ENCODE measurements at regions not wholly inside any gene's neighbourhood (a gene's known extent, or its start where the extent isn't known, plus 50 kb on each side); places are given as distances from the start of the nearest gene placed in this dataset.
"Not testable (repeated sequence)": the region's sequence is repeated elsewhere in the genome, so short reads cannot be mapped to it uniquely, and the experiment has no call there.

DNA sequence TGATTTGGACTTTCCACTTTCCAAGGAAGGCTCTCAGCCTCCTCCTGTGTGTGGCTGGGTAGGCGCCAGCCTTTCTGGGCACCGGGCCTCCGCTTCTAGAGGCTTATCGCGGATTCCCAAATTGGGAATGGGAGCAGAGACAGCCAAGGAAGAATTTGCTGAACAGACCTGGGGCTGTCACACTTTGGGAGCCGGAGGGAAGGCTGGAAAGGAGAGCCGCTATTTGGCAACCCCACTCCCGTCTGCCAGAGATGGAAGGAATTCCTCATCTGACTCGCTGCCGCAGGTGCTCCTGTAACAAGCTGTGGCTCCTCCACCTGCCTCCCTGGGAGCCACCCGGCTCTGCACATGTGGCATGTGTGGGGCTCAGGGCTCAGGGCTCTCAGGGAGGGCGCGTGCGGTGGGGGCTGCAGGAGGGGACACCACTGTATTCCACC lies 50.8 kb upstream of the ECHDC3 start:
- no peak for DNase-seq

DNA sequence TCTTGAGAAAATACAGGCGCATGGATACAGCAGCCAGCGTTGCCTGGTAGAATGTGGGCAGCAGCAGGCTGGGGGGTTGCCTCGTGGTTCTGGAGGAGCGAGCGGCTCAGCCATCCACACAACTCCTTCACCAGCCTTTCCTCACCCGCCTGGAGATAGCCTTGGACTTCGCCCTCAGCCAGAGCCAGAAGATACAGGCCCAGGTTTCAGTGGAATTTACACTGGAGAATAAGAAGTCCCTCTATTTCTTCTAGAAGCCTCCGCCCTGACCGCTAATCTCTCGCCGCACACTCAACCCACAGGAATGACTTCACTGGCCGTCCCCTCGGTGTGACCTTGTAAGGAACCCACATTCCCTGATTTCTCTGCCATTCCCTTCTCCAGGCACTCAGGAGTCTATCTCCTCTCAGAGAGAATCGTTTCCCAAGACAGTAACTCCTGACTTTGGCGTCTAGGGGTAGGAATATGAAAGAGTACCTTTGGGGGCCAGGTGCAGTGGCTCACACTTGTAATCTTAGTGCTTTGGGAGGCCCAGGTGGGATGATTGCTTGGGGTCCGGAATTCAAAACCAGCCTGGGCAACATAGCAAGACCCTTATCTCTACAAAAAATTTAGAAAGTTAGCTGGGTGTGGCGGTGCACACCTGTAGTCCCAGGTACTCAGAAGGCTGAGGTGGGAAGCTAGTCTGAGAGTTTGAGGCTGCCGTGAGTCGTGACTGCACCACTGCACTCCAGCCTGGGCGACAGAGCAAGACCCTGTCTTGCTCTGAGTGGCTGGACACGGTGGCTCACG lies 52.0 kb upstream of the ECHDC3 start:
- no peak for DNase-seq

DNA sequence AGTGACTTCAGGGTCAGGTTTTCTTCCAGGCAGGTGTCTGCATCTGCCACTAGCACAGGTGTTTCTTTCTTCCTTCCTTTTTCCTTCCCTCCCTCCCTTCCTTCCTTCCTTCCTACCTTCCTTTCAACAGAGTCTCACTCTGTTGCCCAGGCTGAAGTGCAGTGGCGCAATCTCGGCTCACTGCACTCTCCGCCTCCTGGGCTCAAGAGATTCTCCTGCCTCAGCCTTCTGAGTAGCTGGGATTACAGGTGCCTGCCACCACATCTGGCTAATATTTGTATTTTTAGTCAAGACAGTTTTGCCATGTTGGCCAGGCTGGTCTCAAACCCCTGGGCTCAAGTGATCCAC lies 53.8 kb upstream of the ECHDC3 start:
- not testable (repeated sequence) for DNase-seq

DNA sequence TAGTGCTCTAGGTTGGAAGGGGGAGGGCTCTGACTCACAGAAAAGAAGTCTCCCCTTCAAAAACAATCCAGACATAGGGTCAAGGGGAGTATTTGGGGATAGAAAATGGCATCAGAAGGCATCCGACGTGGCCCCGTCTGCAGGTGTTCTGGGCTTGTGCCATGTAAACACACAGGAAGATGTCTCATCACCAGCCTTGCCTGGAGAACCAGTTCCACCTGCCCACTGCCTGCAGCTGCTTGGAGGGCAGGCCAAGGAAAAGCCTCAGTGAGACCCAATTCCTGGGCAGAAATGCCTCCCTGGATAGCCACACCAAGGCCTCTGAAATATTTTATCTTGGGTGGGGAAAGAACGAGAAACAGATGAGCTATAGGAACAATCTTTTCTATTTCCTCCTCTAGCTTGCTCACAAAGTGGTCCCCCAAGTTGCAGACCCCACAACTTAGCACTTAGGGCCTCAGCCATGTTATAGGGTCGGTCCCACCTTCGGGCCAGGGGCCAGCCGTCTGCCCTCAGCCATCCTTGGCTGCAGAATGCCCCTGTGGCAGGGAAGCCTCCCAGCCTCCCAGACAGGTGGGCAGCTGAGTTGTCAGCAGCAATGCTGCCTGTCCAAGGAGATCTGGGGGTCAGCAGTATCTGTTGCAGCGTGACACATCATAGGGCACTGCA lies 54.3 kb upstream of the ECHDC3 start:
- DNase-seq: no peak

DNA sequence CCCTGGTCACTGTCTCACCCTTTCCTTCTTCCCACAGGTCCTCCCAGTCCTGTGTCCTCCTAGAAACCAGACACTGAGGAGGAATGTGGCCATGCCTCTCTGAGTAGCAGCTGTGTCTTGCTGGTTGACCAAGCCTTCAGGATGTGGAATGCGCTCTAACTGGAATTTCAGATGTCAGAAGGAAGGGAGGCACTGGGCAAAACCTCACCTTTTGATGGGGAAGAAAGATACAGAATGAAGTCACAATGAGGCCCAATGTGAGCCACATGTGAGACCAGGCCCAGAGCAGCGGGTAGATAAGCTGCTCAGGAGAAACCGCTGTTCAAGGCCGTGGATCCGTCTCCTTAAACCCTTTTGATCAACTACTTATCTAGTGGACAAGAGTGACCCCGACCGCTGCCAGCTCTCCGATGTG lies 54.8 kb upstream of the ECHDC3 start:
- DNase-seq: no peak

DNA sequence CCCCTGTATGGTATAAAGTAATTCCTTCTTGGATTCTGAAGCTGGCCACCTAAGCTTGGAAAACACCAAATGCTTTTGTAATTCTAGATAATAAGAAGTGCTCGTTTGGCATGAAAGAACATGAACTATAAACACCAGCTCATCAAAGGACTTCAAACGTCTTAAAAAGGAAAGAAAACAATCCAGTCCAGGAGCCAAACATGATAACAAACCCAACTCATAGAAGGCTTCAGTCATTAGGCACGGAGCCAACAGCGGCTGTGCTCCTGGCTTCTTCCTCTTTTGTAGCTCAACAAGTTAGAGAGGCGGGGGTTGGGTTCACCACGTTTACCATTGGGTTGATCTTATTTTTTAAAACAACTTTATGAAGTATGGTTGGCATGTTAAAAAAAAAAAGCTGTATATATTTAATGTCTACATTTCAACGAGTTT lies 56.4 kb upstream of the ECHDC3 start:
- DNase-seq: peak; percentile 30

DNA sequence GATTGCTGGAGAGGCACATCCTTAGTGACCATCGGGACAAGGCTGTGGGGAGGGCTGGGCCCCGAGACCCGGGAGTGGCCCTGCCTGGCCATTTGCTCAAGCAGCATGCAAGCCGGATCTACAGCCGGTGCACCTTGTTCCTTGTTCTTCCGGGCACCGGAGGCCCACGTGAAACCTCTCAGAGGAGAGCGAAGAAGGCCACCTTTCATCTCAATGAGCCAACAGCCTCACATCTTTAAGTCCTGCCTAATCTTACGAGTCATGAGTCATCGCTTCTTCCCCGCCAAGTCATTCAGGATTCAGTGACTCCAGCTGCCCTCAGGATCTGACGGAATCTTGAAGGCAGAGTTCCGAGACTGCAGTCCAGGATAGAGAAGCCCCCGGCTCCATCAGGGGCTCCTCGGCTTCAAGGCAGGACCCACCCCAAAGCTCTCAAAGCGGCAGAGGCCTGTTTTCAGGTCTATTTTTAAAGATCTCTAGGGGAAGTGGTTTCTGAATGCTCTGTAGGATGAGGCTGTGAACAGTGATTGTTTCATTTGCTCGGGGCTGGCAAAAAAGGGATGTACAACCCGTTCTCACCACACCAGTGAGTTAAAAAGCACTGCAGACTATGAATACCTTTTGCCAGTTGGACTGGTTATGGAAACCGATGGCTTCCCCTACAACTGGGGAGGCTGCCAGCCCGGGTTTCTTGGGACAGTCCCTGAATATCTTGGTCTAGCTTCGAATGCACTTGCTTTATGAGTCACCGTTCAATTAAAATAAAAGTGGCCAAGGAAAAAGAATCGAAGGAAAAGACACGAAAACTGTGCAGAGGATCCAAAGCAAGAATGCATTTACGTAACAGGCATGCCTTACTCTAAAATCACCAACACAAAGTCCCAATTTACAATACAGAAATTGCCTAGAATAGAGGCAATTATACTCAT lies 57.2 kb upstream of the ECHDC3 start:
- peak; percentile 50 for DNase-seq

DNA sequence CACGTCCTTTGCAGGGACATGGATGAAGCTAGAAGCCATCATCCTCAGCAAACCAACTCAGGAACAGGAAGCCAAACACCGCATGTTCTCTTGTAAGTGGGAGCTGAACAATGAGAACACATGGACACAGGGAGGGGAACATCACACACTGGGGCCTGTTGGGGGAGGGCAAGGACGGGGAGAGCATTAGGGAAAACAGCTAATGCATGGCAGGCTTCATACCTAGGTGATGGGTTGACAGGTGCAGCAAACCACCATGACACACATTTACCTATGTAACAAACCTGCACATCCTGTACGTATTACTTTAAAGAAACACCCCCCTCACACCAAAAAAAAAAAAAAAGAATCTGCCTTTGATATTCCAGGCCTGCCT lies 57.9 kb upstream of the ECHDC3 start:
- not testable (repeated sequence) for DNase-seq

DNA sequence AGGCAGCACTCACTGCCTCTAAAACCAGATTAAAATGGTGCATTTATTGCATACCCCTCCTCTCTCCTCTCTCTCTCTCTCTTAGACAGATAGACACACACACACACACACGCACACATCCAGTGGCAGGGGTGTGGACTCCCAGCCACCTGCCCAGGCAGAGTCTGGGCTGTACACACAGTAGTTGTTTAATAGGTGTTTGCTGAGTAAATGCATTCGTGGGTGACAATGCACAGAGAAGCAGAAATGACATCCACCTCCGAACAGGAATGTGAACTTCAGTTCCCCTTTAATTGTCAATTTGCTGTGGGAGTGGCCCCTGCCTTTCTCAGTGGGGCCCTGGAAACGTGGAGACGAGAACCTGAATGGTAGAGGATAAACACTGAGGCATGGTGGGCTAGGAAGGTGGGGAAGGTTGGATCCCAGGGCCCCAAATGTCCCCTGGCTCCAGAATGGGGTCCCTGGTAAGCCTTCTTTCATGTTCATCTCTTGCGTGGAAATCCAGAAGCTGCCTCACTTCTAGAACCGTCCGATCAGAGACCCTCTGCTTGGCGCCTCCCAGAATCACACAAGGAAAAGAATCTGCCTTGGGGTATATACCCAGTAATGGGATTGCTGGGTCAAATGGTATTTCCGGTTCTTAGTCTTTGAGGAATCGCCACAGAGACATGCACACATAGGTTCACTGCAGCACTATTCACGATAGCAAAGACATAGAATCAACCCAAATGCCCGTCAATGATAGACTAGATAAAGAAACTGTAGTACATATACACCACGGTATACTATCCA lies 58.5 kb upstream of the ECHDC3 start:
- no peak for DNase-seq

DNA sequence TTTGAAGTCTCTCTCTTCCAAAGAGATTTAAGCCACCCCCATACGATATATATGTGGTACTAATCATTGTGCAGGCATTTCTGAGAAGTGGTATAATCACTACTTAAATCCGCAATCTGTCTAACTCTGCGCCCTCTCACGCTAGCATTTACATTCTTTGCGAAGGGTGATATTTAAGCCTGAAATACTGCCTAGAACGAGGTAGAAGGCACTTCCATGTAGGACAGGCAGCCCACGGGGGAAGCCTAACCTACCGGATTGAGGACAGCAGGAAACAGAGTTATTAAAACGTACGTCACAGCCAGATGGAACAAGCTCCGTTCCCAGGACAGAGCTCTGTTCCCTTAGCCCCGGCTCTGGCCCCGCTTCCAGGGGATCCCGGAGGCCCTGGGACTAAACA lies 59.3 kb upstream of the ECHDC3 start:
- DNase-seq: no peak

DNA sequence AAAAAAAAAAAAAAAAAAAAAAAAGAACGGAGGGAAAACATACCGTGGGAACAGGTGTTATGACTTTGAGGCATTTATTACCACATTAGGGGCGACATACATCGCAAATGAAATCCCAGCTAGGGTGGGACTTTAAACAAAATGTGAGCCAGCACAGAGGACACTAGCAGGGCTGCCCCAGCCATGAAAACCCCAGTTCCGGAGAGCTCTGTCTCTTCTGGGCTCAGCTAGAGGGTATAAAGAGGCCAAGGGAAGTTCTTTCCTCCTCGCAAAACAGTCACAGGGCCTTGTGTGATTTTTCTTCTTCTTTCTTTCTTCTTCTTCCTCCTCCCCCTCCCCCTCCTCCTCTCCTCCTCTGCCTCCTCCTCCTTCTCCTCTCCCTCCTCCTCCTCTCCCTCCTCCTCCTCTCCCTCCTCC lies 59.9 kb upstream of the ECHDC3 start:
- no peak for DNase-seq

DNA sequence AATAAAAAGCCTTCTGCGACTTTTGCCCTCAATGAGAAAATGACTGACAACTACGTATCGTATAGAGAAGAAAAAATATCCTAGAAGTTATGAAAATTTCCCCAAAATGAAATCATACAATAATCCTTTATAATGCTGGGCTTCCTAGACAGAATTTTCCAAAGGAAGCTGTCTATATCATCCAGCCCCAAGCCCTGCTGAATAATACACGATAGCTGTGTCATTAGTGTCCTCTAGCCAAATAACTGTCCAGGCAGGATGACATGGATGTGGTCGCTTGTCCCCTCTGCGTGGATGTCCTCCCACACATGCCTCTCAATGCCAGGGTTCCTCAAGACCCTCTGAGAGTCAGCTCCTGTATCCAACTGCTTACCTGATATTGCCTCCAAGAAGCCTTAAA lies 61.7 kb upstream of the ECHDC3 start:
- no peak for DNase-seq

DNA sequence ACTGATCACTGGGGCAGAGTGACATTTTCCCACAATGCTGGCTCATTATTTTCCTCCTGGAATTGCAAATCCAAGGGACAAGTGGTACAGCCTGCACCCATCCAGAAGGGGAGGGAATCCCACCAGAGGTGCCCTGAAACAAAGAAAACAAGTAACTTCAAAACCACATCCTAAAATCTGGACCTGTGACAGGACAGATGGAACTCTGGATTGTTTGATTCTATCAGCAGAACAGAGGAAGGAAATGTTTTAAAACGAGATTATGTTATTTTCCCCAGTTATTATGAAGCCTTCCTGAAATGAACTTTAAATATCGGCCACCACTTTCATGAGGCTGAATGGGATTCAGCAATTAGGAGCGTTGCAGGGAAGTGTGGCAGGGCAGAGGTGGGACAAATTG lies 62.2 kb upstream of the ECHDC3 start:
- no peak for DNase-seq

DNA sequence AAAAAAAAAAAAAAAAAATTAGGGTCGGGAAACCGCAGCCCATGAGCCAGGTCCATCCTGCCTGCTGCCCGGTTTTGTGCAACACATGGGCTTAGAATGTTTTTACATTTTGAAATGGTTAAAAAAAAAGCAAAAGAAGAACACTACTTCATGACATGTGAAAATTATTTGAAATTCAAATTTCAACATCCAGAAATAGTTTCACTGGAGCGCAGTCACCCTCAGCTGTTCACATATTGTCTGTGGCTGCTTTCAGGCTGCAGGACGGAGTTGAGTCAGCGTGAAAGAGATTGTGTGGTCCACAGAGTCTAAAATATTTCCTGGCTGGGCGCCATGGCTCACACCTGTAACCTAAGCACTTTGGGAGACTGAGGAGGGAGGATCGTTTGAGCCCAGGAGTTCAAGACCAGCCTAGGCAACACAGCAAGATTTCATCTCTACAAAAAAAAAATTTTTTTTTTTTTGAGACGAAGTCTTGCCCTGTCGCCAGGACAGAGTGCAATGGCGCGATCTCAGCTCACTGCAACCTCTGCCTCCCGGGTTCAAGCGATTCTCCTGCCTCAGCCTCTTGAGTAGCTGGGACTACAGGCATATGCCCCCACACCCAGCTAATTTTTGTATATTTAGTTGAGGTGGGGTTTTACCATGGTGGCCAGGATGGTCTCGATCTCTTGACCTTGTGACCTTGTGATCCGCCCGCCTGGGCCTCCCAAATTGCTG lies 63.9 kb upstream of the ECHDC3 start:
- DNase-seq: no peak

DNA sequence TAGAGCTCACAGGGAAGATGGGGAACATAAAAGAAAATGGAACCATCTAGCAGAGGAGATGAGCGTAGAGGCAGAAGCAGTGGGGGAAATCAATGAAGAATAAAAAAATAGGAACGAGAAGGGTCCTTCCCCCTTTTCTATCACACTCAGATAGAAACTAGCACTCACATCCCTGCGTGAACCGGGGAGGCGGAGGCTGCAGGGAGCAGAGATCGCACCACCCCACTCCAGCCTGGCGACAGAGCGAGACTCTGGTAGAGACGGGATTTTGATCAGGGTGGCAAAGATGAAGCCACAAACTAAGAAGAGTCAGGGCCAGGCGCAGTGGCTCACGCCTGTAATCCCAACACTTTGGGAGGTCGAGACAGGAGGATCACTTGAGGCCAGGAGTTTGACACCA lies 64.7 kb upstream of the ECHDC3 start:
- no peak for DNase-seq

DNA sequence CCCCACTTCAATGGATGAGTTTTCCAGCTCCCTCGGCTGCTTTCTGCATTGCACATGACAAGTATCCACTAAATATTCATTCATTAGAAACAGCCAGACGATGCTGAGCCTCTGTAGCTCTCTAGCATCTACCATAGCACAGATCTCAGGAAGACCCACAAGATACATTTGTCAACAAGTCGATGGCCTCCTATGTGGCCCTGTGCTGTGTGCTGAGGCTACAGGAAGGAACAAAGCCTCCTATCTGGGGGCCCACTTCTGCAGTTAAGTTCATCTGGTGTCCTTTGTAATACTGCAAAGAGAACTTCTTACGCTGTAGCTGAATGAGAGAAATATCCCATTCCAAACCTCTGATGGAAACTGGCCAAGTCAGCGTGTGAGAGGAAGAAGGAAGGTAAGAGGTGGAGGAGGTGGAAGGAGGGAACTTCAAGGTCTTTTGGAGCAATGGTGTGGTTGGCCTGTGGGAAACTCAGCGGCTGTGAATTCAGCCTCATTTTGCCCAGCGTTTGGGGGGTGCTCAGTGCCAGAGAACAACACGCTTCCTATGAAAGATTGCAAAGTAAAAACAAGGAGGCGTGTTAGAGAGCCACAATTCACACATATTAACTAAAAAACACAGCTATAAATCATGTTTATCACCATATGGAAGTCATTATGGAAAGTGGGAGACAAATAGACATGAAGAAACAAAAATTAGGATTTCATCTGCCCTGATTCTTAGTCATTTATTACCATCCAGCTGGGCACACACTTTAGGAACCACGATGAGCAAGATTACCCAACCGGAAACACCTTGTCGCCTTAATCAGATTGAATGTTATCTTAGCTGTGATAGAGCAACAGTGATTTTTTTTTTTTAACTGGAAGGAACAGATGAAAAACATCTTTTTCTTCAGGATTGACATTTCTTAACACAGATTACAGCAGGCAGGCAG lies 62.2 kb upstream of the USP6NL start:
- no peak for DNase-seq

DNA sequence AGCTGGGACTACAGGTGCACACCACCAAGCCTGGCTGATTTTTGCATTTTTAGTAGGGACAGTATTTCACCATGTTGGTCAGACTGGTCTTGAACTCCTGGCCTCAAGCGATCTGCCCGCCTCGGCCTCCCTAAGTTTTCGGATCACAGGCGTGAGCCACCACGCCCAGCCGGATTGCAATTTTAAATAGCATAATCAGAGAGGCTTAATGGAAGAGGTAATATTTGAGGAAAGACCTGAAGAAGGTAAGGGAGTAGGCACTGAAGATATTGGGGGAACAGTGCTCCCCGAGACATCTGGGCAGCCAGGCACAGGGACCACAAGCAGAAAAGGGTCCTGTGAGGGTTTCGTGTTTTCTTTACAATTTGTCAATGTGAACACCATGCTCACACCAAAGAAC lies 61.4 kb upstream of the USP6NL start:
- no peak for DNase-seq

DNA sequence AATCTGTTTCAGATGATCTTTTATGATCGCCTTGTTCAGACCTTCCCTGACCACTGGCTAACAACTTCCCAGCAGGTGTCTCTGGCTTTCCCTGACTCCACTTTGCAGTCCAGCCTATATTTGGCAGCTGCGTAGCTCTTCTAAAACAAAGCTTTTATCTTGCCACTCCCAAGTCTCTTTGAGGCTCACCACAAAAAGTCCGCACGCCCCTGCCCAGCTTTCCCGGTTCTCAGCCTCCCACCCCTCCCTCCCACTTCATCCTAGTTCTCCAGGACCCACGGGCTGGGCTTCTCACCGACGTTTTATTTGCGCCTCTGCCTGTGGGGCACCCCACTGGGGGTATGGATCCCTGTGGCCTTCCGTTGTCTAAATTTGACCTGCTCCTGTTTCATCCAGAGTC lies 58.9 kb upstream of the USP6NL start:
- DNase-seq: no peak

DNA sequence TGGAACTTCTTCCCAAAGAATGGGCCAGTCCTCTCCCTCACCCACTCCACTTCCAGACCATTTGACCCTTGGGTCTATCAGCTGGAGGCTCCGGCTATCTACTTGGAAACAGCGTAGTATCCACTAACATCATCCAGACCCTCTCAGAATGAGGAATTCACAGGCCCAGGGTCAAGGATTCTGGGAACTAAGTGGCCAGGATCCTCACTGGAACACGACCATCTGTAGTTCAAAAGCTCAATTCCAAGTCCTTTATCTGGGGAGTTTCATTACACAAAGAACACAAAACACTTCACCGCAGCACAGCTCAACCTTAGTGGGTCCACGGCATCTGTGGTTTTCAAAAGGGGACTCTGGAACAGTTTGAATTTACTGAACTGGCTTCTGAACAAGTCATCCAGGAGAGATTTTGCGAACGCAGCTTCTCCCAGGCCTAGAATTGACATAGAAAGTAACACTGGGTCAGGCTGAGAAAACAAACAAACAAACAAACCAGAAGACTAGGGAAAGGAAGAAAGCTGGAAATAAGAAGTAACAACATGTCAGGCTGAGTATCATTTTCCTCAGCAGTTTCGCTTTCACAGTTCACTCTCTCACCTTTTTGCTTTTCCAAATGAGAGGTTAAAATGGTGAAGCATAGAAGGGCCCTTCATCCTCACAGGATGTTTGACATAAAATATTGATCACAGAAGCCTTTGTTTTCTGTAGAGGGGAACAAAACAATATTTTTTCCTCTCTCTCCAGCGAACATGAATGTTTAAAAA lies 57.6 kb upstream of the USP6NL start:
- DNase-seq: no peak

DNA sequence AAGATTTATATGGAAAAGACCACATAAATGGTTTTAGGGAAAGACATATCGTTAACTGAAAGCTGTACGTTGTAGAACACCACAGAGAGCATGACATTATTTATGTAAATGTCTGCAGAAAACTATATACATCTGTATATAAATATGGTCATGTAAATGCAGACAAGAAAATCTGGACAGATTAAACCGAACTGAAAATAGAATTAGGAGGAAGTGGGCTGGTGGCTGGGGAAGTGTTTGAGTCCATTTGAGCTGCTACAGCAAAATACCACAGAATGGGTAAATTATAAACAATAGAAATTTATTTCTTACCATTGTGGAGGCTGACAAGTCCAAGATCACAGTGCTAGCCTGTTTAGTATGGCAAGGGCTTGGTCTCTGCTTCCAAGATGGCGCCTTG lies 56.3 kb upstream of the USP6NL start:
- no peak for DNase-seq

Measured in stimulated activated CD4-positive, alpha-beta T cell treated with anti-CD3 and anti-CD28 coated beads, Interleukin-4, amount 100 ng/mL, for 1 hour (primary cell).